ENCODE measurements at regions not wholly inside any gene's neighbourhood (a gene's known extent, or its start where the extent isn't known, plus 50 kb on each side); places are given as distances from the start of the nearest gene placed in this dataset.
"Not testable (repeated sequence)": the region's sequence is repeated elsewhere in the genome, so short reads cannot be mapped to it uniquely, and the experiment has no call there.

GRCh38 chr6:139961190-139961589, 586.7 kb upstream of the CITED2 start:
- no peak for DNase-seq

- DNase-seq = no peak
Measured at GRCh38 chr6:139960671-139961070, 586.2 kb upstream of the CITED2 start.

GRCh38 chr6:139955366-139956155, 581.1 kb upstream of the CITED2 start:
- no peak for DNase-seq

GRCh38 chr6:139954463-139955071, 580.1 kb upstream of the CITED2 start:
- no peak for DNase-seq

GRCh38 chr6:139953780-139954179, 579.3 kb upstream of the CITED2 start:
- not testable (repeated sequence) for DNase-seq

- no peak for DNase-seq
Measured at GRCh38 chr6:139951172-139951571, 576.7 kb upstream of the CITED2 start.

GRCh38 chr6:139944976-139945375, 570.5 kb upstream of the CITED2 start:
- no peak for DNase-seq

- DNase-seq = no peak
Measured at GRCh38 chr6:139944131-139944530, 569.7 kb upstream of the CITED2 start.

- DNase-seq = no peak
Measured at GRCh38 chr6:139943391-139943790, 568.9 kb upstream of the CITED2 start.

GRCh38 chr6:139942331-139942730, 567.9 kb upstream of the CITED2 start:
- DNase-seq = no peak

GRCh38 chr6:139941826-139942225, 567.4 kb upstream of the CITED2 start:
- DNase-seq = no peak

- no peak for DNase-seq
Measured at GRCh38 chr6:139940741-139941729, 566.6 kb upstream of the CITED2 start.

GRCh38 chr6:139939189-139939979, 564.9 kb upstream of the CITED2 start:
- no peak for DNase-seq

- no peak for DNase-seq
Measured at GRCh38 chr6:139932671-139933070, 558.2 kb upstream of the CITED2 start.

- DNase-seq = no peak
Measured at GRCh38 chr6:139931747-139932146, 557.3 kb upstream of the CITED2 start.

GRCh38 chr6:139927742-139928305, 553.4 kb upstream of the CITED2 start:
- DNase-seq = no peak

- no peak for DNase-seq
Measured at GRCh38 chr6:139927236-139927635, 552.8 kb upstream of the CITED2 start.

- no peak for DNase-seq
Measured at GRCh38 chr6:139926711-139927110, 552.3 kb upstream of the CITED2 start.

- DNase-seq = no peak
Measured at GRCh38 chr6:139925894-139926641, 551.6 kb upstream of the CITED2 start.

GRCh38 chr6:139923964-139924475, 549.6 kb upstream of the CITED2 start:
- no peak for DNase-seq

GRCh38 chr6:139922236-139922635, 547.8 kb upstream of the CITED2 start:
- no peak for DNase-seq
